ENCODE measurements at regions not wholly inside any gene's neighbourhood (a gene's known extent, or its start where the extent isn't known, plus 50 kb on each side); places are given as distances from the start of the nearest gene placed in this dataset.

- Histone ChIP-seq H3K36me3 (ENCODE audit: control insufficient read depth in 2 of 2, insufficient read depth in 2 of 2, low read length in 1 of 2) (no peaks in the 10 kb centered on the region), H3K9me3 (ENCODE audit: control insufficient read depth in 2 of 2, insufficient read depth in 1 of 2, low read depth in 1 of 2, low read length in 1 of 2) (no peaks in the 10 kb centered on the region), H3K27ac (ENCODE audit: low read depth in 2 of 2, low read length in 1 of 2) (no peak overlapping the region), H3K4me1 (ENCODE audit: control insufficient read depth in 2 of 2, insufficient read depth in 2 of 2, low read length in 1 of 2) (no peaks in the 10 kb centered on the region), H3K4me3 (ENCODE audit: low read depth in 1 of 2, low read length in 2 of 2) (no peak overlapping the region), H3K27me3 (ENCODE audit: control insufficient read depth in 1 of 2, insufficient read depth in 2 of 2, low read length in 2 of 2) (no peaks in the 10 kb centered on the region)
- WGBS, 2 donors = 32 to 47% methylated on average over 1 of the region's 1 CpG
Measured at GRCh38 chr10:9012312-9012711, 957.8 kb downstream of the GATA3 start.

GRCh38 chr10:9015005-9015404 is 960.5 kb downstream of the GATA3 start:
- Histone ChIP-seq H3K27ac (ENCODE audit: low read depth in 2 of 2, low read length in 1 of 2) (no peak overlapping the region), H3K4me3 (ENCODE audit: low read depth in 1 of 2, low read length in 2 of 2) (no peak overlapping the region), H3K4me1 (ENCODE audit: control insufficient read depth in 2 of 2, insufficient read depth in 2 of 2, low read length in 1 of 2) (no peaks in the 10 kb centered on the region), H3K36me3 (ENCODE audit: control insufficient read depth in 2 of 2, insufficient read depth in 2 of 2, low read length in 1 of 2) (no peaks in the 10 kb centered on the region), H3K9me3 (ENCODE audit: control insufficient read depth in 2 of 2, insufficient read depth in 1 of 2, low read depth in 1 of 2, low read length in 1 of 2) (no peaks in the 10 kb centered on the region), H3K27me3 (ENCODE audit: control insufficient read depth in 1 of 2, insufficient read depth in 2 of 2, low read length in 2 of 2) (no peaks in the 10 kb centered on the region)
- 72 to 77% methylated on average over 2 of the region's 2 CpGs for WGBS, 2 donors

DNA sequence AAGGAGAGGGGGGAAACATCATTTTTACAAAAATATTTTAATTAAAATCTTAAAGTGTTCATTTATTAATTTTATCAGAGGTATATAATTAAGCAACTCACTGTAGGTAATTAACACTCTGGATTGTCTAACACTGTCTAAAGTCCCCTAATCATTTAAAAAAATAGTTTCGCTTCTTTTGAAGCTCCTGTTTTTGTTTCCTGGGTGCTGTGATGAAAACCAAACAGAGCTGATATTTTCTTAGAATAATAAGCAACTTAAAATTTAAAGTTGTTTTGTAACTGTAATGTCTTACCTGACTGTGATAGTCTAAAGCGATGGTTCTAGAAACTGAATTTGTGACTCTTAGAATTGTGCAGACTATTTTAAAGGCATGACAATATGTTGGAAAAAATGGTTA is 961.0 kb downstream of the GATA3 start:
- 90 to 91% methylated on average over 2 of the region's 2 CpGs for WGBS, 2 donors
- H3K36me3 ChIP-seq (ENCODE audit: control insufficient read depth in 2 of 2, insufficient read depth in 2 of 2, low read length in 1 of 2) = no peaks in the 10 kb centered on the region
- H3K4me1 ChIP-seq (ENCODE audit: control insufficient read depth in 2 of 2, insufficient read depth in 2 of 2, low read length in 1 of 2) = no peaks in the 10 kb centered on the region
- H3K27me3 ChIP-seq (ENCODE audit: control insufficient read depth in 1 of 2, insufficient read depth in 2 of 2, low read length in 2 of 2) = no peaks in the 10 kb centered on the region
- no peak overlapping the region for H3K4me3 ChIP-seq (ENCODE audit: low read depth in 1 of 2, low read length in 2 of 2)
- no peaks in the 10 kb centered on the region for H3K9me3 ChIP-seq (ENCODE audit: control insufficient read depth in 2 of 2, insufficient read depth in 1 of 2, low read depth in 1 of 2, low read length in 1 of 2)
- no peak overlapping the region for H3K27ac ChIP-seq (ENCODE audit: low read depth in 2 of 2, low read length in 1 of 2)

DNA sequence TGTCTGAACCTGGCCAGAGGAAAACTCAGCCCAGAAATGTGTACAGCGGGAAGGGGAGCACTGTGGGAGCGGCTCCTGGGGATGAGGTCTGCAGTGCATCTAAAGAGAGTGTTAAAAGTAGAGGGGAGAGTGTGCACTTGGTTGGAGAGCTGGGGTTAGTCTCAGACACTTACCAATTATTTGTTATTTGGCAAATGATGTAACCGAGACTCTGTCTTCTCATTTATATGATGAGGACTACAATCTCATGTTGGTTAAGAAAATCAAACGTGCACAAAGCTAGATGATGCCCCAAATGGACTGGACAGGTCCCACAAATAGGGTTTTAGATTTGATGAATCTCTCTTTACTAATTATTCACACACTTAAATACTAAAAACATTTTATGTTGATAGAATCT is 962.4 kb downstream of the GATA3 start:
- H3K27ac ChIP-seq (ENCODE audit: low read depth in 2 of 2, low read length in 1 of 2) = no peak overlapping the region
- no peak overlapping the region for H3K4me3 ChIP-seq (ENCODE audit: low read depth in 1 of 2, low read length in 2 of 2)
- 75 to 87% methylated on average over 4 of the region's 4 CpGs for WGBS, 2 donors
- H3K4me1 ChIP-seq (ENCODE audit: control insufficient read depth in 2 of 2, insufficient read depth in 2 of 2, low read length in 1 of 2) = no peaks in the 10 kb centered on the region
- H3K36me3 ChIP-seq (ENCODE audit: control insufficient read depth in 2 of 2, insufficient read depth in 2 of 2, low read length in 1 of 2) = no peaks in the 10 kb centered on the region
- no peaks in the 10 kb centered on the region for H3K9me3 ChIP-seq (ENCODE audit: control insufficient read depth in 2 of 2, insufficient read depth in 1 of 2, low read depth in 1 of 2, low read length in 1 of 2)
- H3K27me3 ChIP-seq (ENCODE audit: control insufficient read depth in 1 of 2, insufficient read depth in 2 of 2, low read length in 2 of 2) = peaks cover 0 to 2% of the 10 kb centered on the region in 2 donors

GRCh38 chr10:9018195-9019173 is 964.0 kb downstream of the GATA3 start:
- 83 to 85% methylated on average over 7 of the region's 7 CpGs for WGBS, 2 donors

DNA sequence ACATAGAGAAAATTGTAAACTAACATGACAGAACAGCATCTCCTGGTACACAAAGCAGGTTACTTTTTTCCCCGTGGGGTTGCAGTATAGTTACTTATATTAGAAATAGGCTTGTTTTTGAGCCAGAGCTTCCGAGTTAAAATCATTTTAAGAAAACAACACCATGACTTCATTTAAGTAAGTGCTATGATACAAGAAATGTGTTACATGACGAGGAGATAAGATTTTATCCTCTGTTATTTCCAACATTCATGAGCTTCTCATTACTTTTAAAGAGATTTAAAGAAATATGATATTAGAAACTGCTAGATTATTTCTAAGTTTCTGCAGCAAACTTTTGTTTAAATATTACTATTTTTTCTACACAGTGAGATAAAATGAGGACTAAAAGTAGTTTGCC is 968.7 kb downstream of the GATA3 start:
- 71 to 74% methylated on average over 3 of the region's 3 CpGs for WGBS, 2 donors
- H3K27ac ChIP-seq (ENCODE audit: low read depth in 2 of 2, low read length in 1 of 2) = no peak overlapping the region

More at GRCh38 chr10:9018195-9019173, 964.0 kb downstream of the GATA3 start:
- Histone ChIP-seq H3K36me3 (ENCODE audit: control insufficient read depth in 2 of 2, insufficient read depth in 2 of 2, low read length in 1 of 2) (no peaks in the 10 kb centered on the region), H3K27ac (ENCODE audit: low read depth in 2 of 2, low read length in 1 of 2) (no peak overlapping the region), H3K4me3 (ENCODE audit: low read depth in 1 of 2, low read length in 2 of 2) (no peak overlapping the region), H3K27me3 (ENCODE audit: control insufficient read depth in 1 of 2, insufficient read depth in 2 of 2, low read length in 2 of 2) (peaks cover 0 to 2% of the 10 kb centered on the region in 2 donors), H3K4me1 (ENCODE audit: control insufficient read depth in 2 of 2, insufficient read depth in 2 of 2, low read length in 1 of 2) (no peaks in the 10 kb centered on the region), H3K9me3 (ENCODE audit: control insufficient read depth in 2 of 2, insufficient read depth in 1 of 2, low read depth in 1 of 2, low read length in 1 of 2) (no peaks in the 10 kb centered on the region)

DNA sequence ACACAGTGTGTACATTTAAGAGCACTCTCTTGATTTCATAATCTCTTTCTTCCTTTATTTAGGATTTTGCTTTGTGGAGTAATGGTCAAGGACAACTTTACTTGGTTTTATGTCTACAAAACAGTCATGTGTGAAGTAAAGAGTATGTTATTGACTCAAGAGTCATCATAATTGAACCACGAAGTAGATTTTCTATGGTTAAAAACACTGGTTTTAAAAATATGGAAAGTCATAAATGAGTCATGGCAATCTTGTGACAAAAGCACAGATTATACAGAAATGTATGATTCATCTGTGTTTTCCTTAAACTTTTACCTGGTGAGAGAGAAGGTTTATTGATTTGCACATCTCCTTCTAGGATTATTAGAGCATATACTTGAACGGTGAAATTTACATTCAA is 969.7 kb downstream of the GATA3 start:
- Histone ChIP-seq H3K4me1 (ENCODE audit: control insufficient read depth in 2 of 2, insufficient read depth in 2 of 2, low read length in 1 of 2) (no peaks in the 10 kb centered on the region), H3K9me3 (ENCODE audit: control insufficient read depth in 2 of 2, insufficient read depth in 1 of 2, low read depth in 1 of 2, low read length in 1 of 2) (no peaks in the 10 kb centered on the region), H3K27me3 (ENCODE audit: control insufficient read depth in 1 of 2, insufficient read depth in 2 of 2, low read length in 2 of 2) (peaks cover 0 to 2% of the 10 kb centered on the region in 2 donors), H3K36me3 (ENCODE audit: control insufficient read depth in 2 of 2, insufficient read depth in 2 of 2, low read length in 1 of 2) (no peaks in the 10 kb centered on the region), H3K27ac (ENCODE audit: low read depth in 2 of 2, low read length in 1 of 2) (no peak overlapping the region), H3K4me3 (ENCODE audit: low read depth in 1 of 2, low read length in 2 of 2) (no peak overlapping the region)
- WGBS, 2 donors = 52 to 59% methylated on average over 2 of the region's 2 CpGs

More for the DNA sequence above, 968.7 kb downstream of the GATA3 start:
- H3K4me3 ChIP-seq (ENCODE audit: low read depth in 1 of 2, low read length in 2 of 2) = no peak overlapping the region
- no peaks in the 10 kb centered on the region for H3K4me1 ChIP-seq (ENCODE audit: control insufficient read depth in 2 of 2, insufficient read depth in 2 of 2, low read length in 1 of 2)
- H3K9me3 ChIP-seq (ENCODE audit: control insufficient read depth in 2 of 2, insufficient read depth in 1 of 2, low read depth in 1 of 2, low read length in 1 of 2) = no peaks in the 10 kb centered on the region
- H3K36me3 ChIP-seq (ENCODE audit: control insufficient read depth in 2 of 2, insufficient read depth in 2 of 2, low read length in 1 of 2) = no peaks in the 10 kb centered on the region
- peaks cover 0 to 2% of the 10 kb centered on the region in 2 donors for H3K27me3 ChIP-seq (ENCODE audit: control insufficient read depth in 1 of 2, insufficient read depth in 2 of 2, low read length in 2 of 2)

DNA sequence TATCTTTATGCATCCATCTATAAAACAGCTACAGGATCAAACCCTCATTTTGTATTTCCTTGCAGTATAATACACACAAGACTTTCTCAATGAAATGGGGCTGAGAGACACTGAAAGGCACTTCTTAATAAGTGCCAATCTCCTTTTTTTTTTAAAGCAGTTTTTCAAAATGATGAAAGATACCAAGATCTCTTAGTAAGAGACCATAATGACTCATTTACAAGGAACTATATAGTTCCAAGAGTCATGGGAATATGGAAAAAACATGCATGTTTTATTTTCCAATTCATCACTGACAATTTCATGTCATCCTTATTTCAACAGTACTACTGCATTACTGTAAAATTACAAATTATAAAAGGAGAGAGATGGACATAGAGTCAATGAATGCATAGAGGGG is 973.7 kb downstream of the GATA3 start:
- Histone ChIP-seq H3K4me1 (ENCODE audit: control insufficient read depth in 2 of 2, insufficient read depth in 2 of 2, low read length in 1 of 2) (no peaks in the 10 kb centered on the region), H3K4me3 (ENCODE audit: low read depth in 1 of 2, low read length in 2 of 2) (no peak overlapping the region), H3K27ac (ENCODE audit: low read depth in 2 of 2, low read length in 1 of 2) (no peak overlapping the region), H3K27me3 (ENCODE audit: control insufficient read depth in 1 of 2, insufficient read depth in 2 of 2, low read length in 2 of 2) (no peaks in the 10 kb centered on the region), H3K36me3 (ENCODE audit: control insufficient read depth in 2 of 2, insufficient read depth in 2 of 2, low read length in 1 of 2) (no peaks in the 10 kb centered on the region), H3K9me3 (ENCODE audit: control insufficient read depth in 2 of 2, insufficient read depth in 1 of 2, low read depth in 1 of 2, low read length in 1 of 2) (no peaks in the 10 kb centered on the region)

DNA sequence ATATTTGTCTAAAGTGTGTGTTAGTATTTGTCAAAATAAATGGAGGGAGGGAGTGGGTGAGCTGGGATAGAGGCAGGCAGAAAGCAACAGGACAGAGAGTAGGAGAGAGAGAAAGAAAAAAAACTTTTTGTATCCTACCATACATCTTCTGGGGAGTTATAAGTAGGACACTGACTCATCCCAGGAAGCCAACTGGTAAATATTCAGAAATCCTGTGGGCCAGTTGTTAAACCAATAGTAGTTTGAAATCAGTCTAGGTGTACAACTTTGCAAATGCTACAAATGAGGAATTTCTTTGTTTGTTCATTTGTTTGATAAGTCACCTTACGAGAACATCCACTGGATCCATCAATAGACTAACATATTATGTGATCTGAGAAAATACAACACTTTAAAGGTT is 980.9 kb downstream of the GATA3 start:
- Histone ChIP-seq H3K4me3 (ENCODE audit: low read depth in 1 of 2, low read length in 2 of 2) (no peak overlapping the region), H3K4me1 (ENCODE audit: control insufficient read depth in 2 of 2, insufficient read depth in 2 of 2, low read length in 1 of 2) (no peaks in the 10 kb centered on the region), H3K36me3 (ENCODE audit: control insufficient read depth in 2 of 2, insufficient read depth in 2 of 2, low read length in 1 of 2) (no peaks in the 10 kb centered on the region), H3K27ac (ENCODE audit: low read depth in 2 of 2, low read length in 1 of 2) (no peak overlapping the region), H3K9me3 (ENCODE audit: control insufficient read depth in 2 of 2, insufficient read depth in 1 of 2, low read depth in 1 of 2, low read length in 1 of 2) (no peaks in the 10 kb centered on the region), H3K27me3 (ENCODE audit: control insufficient read depth in 1 of 2, insufficient read depth in 2 of 2, low read length in 2 of 2) (no peaks in the 10 kb centered on the region)
- WGBS, 2 donors = 66 to 82% methylated on average over 1 of the region's 1 CpG

DNA sequence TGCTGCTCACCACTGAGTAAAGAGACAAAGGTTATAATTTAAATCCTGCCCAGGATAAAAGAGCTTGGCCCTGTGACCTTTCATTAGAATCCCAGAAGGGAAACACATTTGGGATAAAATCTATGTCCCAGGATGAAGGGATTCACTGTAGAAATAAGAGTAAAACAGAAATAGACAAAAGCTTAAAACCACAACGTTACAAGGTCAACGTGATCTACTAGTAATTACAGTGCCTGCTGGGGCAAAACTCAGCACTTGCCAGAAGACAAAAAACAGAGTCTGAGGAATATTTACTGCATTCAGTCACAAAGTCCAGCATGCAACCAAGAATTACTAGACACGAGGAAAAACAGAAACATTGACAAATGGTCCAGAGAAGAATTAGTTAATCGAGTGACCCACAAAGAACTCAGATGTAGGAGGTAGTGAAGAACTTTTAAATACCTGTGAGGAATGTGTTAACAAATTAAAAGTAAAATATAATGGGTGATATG is 982.3 kb downstream of the GATA3 start:
- WGBS, 2 donors = 79 to 81% methylated on average over 4 of the region's 4 CpGs
- H3K4me3 ChIP-seq (ENCODE audit: low read depth in 1 of 2, low read length in 2 of 2) = no peak overlapping the region
- no peak overlapping the region for H3K27ac ChIP-seq (ENCODE audit: low read depth in 2 of 2, low read length in 1 of 2)
- no peaks in the 10 kb centered on the region for H3K4me1 ChIP-seq (ENCODE audit: control insufficient read depth in 2 of 2, insufficient read depth in 2 of 2, low read length in 1 of 2)
- H3K36me3 ChIP-seq (ENCODE audit: control insufficient read depth in 2 of 2, insufficient read depth in 2 of 2, low read length in 1 of 2) = no peaks in the 10 kb centered on the region
- H3K9me3 ChIP-seq (ENCODE audit: control insufficient read depth in 2 of 2, insufficient read depth in 1 of 2, low read depth in 1 of 2, low read length in 1 of 2) = no peaks in the 10 kb centered on the region
- no peaks in the 10 kb centered on the region for H3K27me3 ChIP-seq (ENCODE audit: control insufficient read depth in 1 of 2, insufficient read depth in 2 of 2, low read length in 2 of 2)

Measured in esophagus (tissue), 2 donors.